GM18861 (cell line): ENCODE measurements at regions not wholly inside any gene's neighbourhood (a gene's known extent, or its start where the extent isn't known, plus 50 kb on each side); places are given as distances from the start of the nearest gene placed in this dataset.

Experiments used
- ATAC-seq: cut with Tn5 transposase; IDR thresholded peaks from one replicate; pipeline ENCODE4 v1.9.1; 2021; ENCODE audit not compliant: unreplicated experiment

DNA sequence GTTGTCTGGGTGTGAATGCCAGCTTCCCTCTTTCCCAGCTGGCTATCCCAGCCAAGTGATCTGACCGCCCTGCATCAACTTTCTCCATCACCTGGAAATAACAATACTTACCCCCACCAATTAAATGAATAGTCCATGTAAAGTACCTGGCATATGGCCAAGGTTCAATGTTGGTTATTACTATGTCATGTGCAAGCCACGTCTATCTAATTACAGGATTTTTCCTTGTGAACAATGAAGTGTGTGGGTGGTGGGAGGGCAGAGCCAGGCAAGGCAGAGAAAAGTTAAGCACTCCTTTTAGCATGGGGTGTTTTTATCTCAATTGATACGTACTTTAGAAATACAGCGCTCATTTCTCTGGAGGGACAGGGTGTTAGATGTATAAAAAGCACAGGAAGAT, 121.1 kb downstream of the NHLRC3 start:
- no peak for ATAC-seq

DNA sequence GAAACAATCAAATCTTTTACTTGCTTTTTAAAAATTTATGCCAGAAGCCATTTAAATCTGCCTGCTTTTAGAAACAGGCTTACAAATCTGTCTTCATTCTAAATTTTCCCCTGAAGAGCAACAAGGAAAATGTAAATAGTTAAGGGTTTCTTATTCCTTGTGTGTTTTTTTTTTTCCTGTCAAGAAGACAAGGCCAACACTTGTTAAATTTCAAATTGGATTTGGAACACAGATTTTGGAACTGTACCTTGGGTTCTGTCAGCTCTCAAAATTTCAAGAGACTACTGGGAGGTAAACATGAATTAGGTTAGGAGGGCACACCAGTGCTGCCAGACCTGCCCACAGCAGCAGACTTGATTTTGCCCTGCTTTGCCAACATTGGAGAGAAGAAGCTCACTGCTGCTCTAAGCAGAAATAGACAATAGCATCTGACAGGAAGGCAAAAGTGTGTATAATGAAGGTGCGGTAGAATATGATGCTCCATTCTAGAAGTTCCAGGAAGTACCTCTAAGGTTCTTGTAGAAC, 121.7 kb downstream of the NHLRC3 start:
- ATAC-seq, result no peak

DNA sequence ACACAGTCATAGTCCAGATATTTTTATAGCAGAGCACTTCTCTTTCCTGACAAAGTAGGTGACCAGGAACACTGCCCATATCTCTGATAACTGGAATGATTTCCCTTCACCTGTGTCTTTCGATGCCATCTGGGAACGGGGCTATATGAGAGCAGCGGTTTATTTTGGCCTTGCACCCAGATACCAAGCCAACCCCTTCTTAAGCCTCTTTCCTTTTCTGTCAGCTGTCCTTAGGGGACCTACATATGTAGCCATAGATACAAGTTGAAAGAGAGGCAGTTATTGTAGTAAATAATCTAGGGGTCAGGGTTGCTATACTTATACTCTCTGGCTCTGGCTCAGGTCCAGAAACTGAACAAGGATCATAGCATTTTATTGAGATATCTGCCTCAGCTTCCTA, 128.8 kb downstream of the NHLRC3 start:
- no peak for ATAC-seq

DNA sequence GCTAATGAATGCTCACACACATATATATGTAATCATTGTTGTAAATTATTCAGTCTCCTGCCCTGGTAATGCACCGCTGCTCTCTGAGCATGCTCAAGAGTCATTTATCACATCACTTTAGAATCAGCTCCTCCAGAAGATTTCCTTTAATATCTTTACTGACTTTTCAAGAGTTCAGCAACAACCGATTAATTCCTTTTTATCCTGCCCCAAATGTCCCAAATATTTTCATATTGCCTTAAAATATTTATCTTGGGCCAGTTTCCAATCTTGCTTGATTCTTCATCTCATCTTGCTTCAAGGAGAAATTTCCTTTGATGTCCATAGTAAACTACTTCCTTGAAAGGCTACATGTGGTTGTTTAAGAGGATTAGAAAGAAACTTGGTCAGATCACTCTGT, 132.5 kb downstream of the NHLRC3 start:
- no peak for ATAC-seq

DNA sequence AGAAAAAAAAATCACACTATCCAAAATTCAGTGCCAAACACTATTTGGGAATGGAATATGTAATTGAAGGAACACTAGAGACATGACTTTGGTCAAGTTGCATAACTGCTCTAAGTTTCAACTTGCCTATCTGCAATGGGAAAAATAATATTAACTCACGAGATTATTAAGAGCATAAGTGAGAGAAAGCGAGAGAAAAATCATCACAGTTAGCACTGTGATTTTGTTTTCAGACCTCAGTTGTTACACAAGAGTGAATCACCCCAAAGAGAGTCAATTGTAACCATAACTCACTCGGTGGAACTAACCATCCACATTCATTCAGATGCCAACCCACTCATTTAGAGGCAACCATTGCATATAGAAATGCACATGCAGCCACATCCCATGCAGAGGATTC, 147.1 kb downstream of the NHLRC3 start:
- ATAC-seq, result no peak

DNA sequence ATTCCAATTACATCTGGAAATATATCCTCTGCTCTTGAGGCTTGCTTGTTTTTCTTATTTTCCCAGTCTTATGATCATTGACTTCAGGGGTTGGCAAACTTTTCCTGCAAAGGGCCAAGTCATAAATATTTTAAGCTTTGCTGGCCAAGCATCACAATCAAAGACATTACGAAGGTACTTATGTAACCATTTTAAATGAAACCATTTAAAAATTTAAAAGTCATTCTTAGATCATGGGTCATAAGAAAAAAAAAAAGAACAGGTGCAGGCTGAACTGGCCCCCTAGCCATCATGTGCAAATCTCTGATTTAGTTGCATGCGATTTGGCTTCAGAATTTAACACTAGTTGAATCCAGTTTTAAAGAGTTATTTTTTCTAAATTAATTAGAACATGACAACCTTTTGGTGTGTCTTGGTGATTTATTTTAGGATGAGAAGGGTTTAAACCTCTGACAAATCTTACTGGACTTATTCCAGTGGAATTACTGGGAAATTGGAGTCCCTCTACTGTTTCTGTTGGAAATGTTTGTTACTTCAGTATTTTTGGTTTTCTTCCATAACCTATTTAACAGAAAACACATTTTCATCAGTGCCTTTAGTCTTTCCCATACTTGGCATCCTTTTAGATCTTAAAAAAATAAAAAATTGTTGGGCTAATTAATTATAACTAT, 148.1 kb downstream of the NHLRC3 start:
- ATAC-seq, result no peak

DNA sequence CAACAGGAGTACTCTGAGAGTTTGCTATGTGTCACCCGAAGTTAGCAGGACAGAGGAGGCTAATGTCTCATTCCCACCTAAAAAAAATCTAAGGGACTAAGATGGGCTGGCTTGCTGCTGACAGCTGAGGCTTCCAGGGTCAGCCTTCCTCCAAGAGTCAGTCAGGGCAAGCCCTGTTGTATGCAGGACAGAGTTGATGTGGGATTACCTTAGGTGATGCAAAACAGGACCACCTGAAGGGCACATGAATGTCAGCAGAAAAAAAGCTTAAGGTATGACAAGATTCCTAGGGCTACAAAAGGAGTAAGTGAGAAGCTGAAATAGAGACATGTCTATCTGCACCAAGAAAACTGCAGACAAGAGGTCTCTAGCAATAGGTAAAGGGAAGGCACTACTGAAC, 151.5 kb downstream of the NHLRC3 start:
- ATAC-seq, result no peak

DNA sequence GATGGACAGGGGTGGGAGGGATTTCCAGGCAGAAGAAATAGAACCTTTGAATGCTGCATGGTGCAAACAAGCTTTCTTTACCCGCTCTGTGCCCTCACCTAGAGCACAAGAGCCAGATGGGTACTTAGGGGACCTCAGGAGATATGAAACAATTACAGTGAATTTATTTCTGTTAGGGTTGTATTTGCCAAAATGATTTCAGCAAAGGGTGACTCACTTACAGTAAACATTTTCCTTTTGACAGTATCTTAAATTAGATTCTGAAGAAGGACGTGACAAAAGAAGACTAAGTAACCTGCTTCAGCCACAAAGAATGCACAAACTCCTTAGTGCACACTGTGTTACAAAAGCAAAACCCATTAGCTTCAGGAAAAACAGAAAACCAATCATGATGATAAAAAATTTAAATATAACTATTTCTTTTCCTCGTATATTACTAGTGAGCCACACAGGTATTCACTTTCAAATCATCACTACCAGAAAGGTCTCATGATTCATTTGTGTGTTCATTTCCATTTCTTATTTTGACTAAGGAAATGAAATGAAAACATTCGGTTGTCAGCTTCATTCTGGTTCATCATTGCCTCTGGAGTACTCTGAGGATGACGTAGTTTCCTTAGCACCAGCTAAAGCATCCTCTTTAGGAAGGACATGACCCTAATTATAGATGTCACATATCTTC, 158.8 kb downstream of the NHLRC3 start:
- peak; percentile 70 for ATAC-seq

DNA sequence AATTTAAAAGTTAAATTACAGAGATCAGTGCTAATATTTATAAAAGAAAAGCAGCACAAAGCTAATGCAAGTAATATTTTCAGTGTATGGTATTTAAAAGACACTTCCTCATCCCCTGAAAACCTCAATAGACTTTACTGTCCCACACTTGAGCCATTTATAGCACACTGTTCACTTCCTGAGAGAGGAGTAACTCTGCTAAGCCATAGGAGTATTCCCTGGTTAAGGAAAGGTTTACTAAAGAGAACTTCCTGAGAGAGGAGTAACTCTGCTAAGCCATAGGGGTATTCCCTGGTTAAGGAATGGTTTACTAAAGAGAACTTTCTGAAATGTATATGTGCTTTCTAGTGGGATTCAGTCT, 159.4 kb downstream of the NHLRC3 start:
- no peak for ATAC-seq

DNA sequence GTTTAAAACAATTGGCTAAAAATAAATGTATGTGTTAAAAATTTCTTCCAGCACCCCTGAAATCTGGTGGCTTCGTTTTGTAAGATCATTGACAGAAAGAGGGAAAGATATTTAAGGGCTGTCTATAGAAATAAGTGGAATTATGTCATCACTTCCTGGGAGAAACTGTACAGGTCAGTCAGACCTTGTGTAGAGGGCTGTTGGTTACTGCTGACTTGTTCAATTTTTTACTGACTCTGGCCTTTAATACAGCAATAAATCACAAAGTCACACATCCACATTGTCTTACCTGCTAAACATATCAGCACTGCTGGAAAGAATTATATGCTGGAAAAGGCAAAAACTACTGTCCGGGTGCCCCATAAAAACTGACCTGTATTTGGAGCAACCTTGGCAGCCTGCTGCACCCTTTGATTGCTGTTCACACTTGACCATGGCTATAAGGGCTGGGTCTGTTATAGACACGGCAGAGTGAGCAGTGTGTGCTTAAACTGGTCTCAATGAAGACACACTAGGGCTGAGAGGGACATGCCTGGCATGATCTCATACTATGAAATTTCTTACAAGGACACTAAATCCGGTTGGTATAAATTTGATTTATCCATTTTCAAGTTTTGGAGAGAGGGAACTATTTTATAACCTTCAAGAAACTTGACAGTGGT, 162.1 kb downstream of the NHLRC3 start:
- ATAC-seq, result no peak

DNA sequence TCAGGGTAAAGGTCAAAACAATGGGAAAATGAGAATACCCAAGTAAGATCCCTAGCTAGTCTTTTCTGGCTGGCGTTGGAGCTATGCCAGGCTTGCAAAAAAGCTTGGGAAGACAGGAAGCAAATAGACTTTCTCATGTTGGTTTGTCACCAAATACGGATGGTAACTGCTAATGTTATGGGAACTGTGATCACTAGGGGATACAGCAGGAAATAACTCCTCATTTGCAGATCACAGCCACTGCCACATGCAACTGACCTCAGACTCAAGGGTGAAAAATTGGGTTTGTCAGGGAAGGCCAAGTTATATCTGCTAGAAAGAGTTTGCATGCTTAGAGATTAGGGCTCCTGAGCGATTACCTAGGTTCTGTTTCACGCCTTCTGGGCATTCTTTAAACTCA, 162.9 kb downstream of the NHLRC3 start:
- no peak for ATAC-seq

DNA sequence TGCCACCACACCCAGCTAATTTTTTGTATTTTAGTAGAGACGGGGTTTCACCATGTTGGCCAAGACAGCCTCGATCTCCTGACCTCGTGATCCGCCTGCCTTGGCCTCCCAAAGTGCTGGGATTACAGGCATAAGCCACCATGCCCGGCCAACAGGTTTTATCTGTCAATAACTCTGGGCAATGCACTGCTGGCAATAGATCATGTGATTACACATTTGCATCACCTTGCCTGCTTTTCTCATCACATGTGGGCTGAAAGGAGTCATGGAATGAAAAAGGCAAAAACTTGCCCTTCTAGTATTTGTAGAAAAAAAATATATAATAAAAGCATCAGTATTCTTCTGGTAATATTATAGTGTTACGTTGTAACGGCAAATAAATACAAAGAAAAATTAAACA, 164.5 kb downstream of the NHLRC3 start:
- no peak for ATAC-seq

DNA sequence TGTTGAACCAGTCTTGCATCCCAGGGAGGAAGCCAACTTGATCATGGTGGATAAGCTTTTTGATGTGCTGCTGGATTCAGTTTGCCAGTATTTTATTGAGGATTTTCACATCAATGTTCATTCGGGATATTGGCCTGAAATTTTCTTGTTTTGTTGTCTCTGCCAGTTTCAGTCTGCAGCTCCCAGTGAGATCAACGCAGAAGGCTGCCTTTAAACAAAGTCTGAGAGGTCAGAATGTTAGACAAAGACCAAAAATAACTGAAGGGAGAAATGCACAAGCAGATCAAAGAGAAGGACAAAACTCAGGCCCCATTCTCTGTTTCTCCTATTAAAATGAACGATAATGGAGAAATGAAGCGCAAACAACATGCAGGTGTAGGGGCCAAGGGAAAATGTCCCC, 170.4 kb downstream of the NHLRC3 start:
- ATAC-seq, result no peak

DNA sequence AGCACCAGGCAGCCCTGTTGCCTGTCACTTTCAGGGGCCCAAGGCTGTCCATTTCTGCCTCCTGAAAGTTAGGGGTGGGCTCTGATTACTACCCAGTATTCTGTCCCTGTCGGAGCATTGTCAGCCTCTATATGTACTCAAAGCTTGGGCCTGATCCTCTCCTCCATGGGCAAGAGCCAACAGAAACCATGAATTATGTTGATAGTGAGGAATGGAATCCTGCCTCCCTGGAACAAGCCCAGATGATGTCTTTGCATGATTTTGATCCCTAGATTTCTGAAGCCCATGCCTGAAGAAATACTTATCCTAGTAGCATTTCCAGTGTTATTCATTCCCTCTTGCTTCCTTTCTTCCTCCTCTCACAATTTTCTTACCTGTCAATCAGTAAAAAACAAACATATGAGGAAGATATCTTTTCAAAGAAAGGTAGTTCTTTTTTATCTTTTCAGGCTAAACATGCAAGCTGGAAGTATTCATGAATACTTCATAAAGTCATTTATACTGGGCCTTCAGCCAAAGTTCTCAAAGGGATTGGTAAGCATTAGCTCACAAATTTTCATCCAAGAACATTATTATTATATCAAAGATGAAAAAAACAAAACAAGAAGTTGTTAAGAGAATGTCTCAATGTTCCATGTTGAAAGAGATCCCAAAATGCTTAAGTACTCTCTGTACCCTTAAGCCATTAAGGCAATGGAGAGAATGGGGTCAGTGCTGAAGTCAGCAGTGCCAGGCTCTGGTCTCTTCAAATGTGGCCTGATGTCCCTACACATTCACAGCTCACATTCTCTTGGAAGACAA, 171.7 kb downstream of the NHLRC3 start:
- no peak for ATAC-seq

DNA sequence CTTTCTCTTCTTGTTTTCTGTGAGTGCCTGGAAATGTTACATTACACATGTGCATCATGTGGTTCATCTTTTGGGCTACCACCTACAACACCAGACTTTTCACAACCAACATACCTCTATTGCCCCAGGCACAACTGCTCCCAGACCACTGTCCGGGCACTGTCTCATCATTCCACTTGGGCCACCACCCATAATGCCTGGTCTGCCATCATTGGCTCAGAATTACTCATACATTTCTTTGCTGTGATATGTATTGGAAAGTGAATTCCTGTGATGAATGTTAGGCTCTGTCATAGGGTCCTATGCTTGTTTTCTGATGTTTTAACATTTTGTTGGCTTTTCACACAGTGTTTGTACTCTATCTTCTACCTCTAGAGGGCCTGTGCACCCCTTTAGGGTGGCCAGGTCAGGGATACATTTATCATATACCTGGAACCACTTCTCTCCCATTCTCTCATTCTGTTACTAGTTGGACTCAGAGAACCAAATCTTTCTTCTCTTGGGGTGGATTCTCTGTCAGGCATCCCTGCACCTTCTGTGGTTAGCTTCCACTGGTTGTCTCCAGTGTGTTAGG, 172.8 kb downstream of the NHLRC3 start:
- no peak for ATAC-seq

DNA sequence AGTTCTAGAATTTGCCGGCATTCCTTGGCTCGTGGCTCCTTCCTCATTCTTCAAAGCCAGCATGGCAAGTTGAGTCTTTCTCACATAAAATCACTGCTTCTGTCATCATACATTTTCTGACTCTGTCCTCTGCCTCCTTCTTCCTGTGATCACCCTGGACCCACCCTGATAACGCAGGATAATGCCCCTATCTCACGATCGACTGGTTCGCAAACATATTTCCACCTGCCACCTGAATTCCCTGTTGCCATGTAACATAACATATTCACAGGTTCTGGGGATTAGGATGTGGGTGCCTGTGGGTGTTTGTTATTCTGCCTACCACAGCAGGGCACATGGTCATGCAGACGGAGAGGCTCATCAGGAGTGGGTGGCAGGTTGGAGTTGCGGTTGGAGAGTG, 177.7 kb downstream of the NHLRC3 start:
- no peak for ATAC-seq

DNA sequence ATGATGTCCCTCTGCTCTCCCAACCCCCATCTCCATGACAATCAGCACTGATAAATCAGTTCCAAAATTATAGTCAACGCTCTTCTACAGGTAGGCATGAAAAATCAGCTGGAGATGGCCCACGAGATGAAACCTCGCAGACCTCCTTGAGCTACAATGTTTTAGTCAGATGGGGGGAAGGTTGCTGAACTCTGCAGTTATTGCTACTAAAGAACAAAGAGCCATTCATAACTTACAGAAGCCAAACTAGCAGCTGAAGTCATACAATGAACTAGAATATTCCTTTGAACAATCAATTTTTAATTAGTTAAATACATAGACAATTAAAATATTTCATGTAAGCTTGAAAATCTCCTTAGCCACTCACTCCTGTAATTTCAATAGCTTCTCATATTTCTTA, 179.2 kb downstream of the NHLRC3 start:
- no peak for ATAC-seq

DNA sequence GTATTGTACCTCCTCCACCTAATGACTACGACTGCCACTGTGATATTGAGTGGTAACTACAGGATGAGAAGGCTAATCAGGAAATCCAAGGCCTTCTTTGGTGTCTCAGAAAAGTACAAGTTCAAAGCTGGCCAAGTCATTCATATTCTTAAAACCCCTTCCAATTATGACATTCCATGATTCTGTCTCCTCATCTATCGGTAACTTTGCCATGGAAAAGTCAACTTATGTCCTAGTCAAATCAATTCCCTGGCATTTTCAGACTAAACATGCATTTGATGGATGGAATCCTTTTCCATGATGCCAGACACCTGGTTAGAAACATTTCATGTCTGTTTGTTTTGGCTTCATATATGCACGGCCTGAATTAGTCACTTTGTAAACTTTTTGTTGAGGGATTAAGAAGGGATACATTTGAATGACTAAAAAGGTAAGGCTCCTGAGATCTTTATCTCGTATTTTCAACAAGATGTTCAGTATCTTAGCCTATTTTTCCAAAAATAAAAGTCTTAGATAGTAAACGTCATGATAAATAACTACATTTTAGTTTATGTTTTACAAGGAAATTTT, 186.5 kb downstream of the NHLRC3 start:
- ATAC-seq, result no peak

DNA sequence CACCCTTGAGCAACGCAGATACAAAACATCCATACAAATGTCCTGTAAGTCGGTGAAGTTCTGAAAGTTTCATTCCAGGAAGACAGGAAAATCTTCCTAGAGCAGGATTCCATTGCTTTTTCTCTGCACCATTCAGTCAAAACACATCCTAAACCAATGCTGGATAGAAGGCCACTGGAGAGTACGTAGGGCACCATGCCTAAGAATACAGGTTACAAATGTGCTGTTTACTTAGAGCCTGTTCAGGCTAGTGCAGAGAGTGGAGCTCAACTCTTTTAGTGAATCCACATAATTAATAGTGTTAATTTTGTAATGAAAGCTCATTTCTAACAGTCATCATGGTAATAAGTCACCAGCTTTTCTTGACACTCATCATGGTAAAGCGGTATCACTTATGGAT, 187.6 kb downstream of the NHLRC3 start:
- ATAC-seq, result no peak

DNA sequence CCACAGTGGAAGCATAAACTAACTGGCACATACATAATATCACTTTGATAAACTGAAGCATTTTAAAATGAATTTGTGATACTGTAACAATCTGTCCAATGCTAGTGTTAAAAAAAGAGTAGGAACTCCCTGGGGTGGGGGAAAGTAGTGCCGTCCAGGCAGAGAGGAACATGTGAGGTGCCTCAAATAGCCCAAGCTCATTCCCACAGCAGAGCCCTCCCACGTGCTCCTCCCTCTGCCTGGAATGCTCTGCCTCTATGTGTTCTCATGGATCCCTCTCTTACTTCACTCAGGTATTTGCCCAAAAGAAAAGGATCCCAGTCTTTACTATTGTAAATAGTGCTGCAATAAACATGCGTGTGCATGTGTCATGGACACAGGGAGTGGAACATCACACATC, 188.1 kb downstream of the NHLRC3 start:
- ATAC-seq, result no peak
